PFSK-1 (cell line): ENCODE measurements at regions not wholly inside any gene's neighbourhood (a gene's known extent, or its start where the extent isn't known, plus 50 kb on each side); places are given as distances from the start of the nearest gene placed in this dataset.

Experiments
- FOXP2 ChIP-seq: optimal IDR thresholded peaks from 2 replicates; pipeline ENCODE3; 2011; ENCODE audit warnings: borderline replicate concordance, control low read depth, inconsistent platforms; ENCODE audit not compliant: insufficient read depth; ENCODE audit errors: extremely low read length, extremely low read depth
- POLR2AphosphoS5 ChIP-seq: IDR thresholded peaks from 2 replicates; pipeline ENCODE4 v1.6.1; 2012; ENCODE audit warnings: low read depth, mild to moderate bottlenecking, control low read depth, low read length, moderate library complexity
- SIN3A ChIP-seq: IDR thresholded peaks from 2 replicates; pipeline ENCODE4 v1.6.1; 2012; ENCODE audit warnings: mild to moderate bottlenecking, low read length, moderate library complexity, borderline replicate concordance; ENCODE audit not compliant: insufficient read depth
- TAF1 ChIP-seq: IDR thresholded peaks from 2 replicates; pipeline ENCODE4 v1.6.1; 2012; ENCODE audit warnings: low read length, control low read depth, borderline replicate concordance; ENCODE audit not compliant: insufficient read depth
- TF ChIP-seq, protein P1 (sequence below), 2 experiments: IDR thresholded peaks; 2 replicates each; pipeline versions ENCODE4 v1.6.1 to v1.8.0; 2011 to 2012; ENCODE audit warnings: low read depth in 2 of 2, low read length in 2 of 2, control low read depth in 1 of 2, inconsistent platforms in 1 of 2, mild to moderate bottlenecking in 1 of 2, moderate library complexity in 1 of 2; ENCODE audit not compliant: insufficient read depth in 1 of 2

DNA sequence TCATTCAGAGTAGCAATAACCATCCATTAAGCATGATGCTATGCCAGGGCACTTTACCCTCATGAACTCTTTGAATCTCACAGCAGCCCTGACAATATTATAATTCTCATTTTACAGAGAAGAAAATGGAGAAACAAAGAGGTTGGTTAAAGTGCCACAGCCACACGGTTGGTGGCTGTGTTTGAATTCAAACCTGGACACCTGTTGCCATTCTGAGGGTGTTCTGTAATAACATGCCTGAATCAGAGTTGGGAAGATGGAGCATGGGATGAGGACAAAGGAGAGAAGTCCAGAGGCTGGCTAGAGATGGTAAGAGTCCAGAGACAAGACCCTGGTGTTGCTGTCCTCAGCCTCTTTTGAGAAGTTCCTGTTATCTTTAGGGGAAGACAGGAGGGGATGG lies 127.7 kb downstream of the DHX35 start:
- TF ChIP-seq POLR2AphosphoS5 (no peak), FOXP2 (no peak), TAF1 (no peak), SIN3A (no peak)
- TF ChIP-seq, protein P1, sequence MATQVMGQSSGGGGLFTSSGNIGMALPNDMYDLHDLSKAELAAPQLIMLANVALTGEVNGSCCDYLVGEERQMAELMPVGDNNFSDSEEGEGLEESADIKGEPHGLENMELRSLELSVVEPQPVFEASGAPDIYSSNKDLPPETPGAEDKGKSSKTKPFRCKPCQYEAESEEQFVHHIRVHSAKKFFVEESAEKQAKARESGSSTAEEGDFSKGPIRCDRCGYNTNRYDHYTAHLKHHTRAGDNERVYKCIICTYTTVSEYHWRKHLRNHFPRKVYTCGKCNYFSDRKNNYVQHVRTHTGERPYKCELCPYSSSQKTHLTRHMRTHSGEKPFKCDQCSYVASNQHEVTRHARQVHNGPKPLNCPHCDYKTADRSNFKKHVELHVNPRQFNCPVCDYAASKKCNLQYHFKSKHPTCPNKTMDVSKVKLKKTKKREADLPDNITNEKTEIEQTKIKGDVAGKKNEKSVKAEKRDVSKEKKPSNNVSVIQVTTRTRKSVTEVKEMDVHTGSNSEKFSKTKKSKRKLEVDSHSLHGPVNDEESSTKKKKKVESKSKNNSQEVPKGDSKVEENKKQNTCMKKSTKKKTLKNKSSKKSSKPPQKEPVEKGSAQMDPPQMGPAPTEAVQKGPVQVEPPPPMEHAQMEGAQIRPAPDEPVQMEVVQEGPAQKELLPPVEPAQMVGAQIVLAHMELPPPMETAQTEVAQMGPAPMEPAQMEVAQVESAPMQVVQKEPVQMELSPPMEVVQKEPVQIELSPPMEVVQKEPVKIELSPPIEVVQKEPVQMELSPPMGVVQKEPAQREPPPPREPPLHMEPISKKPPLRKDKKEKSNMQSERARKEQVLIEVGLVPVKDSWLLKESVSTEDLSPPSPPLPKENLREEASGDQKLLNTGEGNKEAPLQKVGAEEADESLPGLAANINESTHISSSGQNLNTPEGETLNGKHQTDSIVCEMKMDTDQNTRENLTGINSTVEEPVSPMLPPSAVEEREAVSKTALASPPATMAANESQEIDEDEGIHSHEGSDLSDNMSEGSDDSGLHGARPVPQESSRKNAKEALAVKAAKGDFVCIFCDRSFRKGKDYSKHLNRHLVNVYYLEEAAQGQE (IDR thresholded peaks at IDR 0.05; ENCODE audit: insufficient read depth in 1 of 2, low read depth in 2 of 2, low read length in 2 of 2): no peak
